LoVo (cell line): ENCODE measurements at regions not wholly inside any gene's neighbourhood (a gene's known extent, or its start where the extent isn't known, plus 50 kb on each side); places are given as distances from the start of the nearest gene placed in this dataset.
"Not testable (repeated sequence)": the region's sequence is repeated elsewhere in the genome, so short reads cannot be mapped to it uniquely, and the experiment has no call there.

Experiments
- DNase-seq: peaks from one replicate; pipeline ENCODE4 v3.0.0-alpha.2; 2016; ENCODE audit warnings: low spot score

- DNase-seq, result peak; percentile 24
Measured at GRCh38 chr15:58361273-58361759, 70.5 kb upstream of the LIPC start.

- DNase-seq, result no peak
Measured at GRCh38 chr15:58362262-58362922, 69.4 kb upstream of the LIPC start.

GRCh38 chr15:58363118-58363517 lies 68.7 kb upstream of the LIPC start:
- DNase-seq, result not testable (repeated sequence)

- DNase-seq, result not testable (repeated sequence)
Measured at GRCh38 chr15:58363673-58364072, 68.1 kb upstream of the LIPC start.

GRCh38 chr15:58365098-58365497 lies 66.7 kb upstream of the LIPC start:
- DNase-seq, result not testable (repeated sequence)

- no peak for DNase-seq
Measured at GRCh38 chr15:58369261-58369701, 62.5 kb upstream of the LIPC start.

GRCh38 chr15:58369956-58370355 lies 61.8 kb upstream of the LIPC start:
- DNase-seq, result no peak

GRCh38 chr15:58374147-58374546 lies 57.6 kb upstream of the LIPC start:
- no peak for DNase-seq

- DNase-seq, result no peak
Measured at GRCh38 chr15:58377193-58377592, 54.6 kb upstream of the LIPC start.

GRCh38 chr15:58378241-58379085 lies 53.3 kb upstream of the LIPC start:
- DNase-seq, result no peak

GRCh38 chr15:58379454-58379853 lies 52.3 kb upstream of the LIPC start:
- DNase-seq, result not testable (repeated sequence)

- no peak for DNase-seq
Measured at GRCh38 chr15:58380280-58380945, 51.4 kb upstream of the LIPC start.

GRCh38 chr15:58381697-58382096 lies 50.1 kb upstream of the LIPC start:
- DNase-seq, result no peak
